Osteocyte (in vitro differentiated cells): ENCODE measurements at regions not wholly inside any gene's neighbourhood (a gene's known extent, or its start where the extent isn't known, plus 50 kb on each side); places are given as distances from the start of the nearest gene placed in this dataset.

Source experiments
- DNase-seq: peaks from one replicate; pipeline ENCODE4 v3.0.0; 2021; ENCODE audit warnings: mixed read lengths; ENCODE audit not compliant: unreplicated experiment; ENCODE audit errors: extremely low spot score
- H3K27ac Mint-ChIP-seq: one replicate; pipeline ENCODE4 v1.8.0; 2021; ENCODE audit warnings: mild to moderate bottlenecking, mixed read lengths; ENCODE audit not compliant: unreplicated experiment
- H3K27me3 Mint-ChIP-seq: one replicate; pipeline ENCODE4 v1.8.0; 2021; ENCODE audit warnings: mixed read lengths; ENCODE audit not compliant: unreplicated experiment
- H3K36me3 Mint-ChIP-seq: one replicate; pipeline ENCODE4 v1.8.0; 2021; ENCODE audit warnings: mixed read lengths; ENCODE audit not compliant: unreplicated experiment
- H3K4me1 Mint-ChIP-seq: one replicate; pipeline ENCODE4 v1.8.0; 2021; ENCODE audit warnings: mixed read lengths; ENCODE audit not compliant: unreplicated experiment
- H3K4me3 Mint-ChIP-seq: one replicate; pipeline ENCODE4 v1.8.0; 2021; ENCODE audit warnings: mild to moderate bottlenecking, moderate library complexity, mixed read lengths; ENCODE audit not compliant: unreplicated experiment
- H3K9me3 Mint-ChIP-seq: one replicate; pipeline ENCODE4 v1.8.0; 2021; ENCODE audit warnings: mixed read lengths; ENCODE audit not compliant: unreplicated experiment
- TF ChIP-seq, protein P1 (sequence below): fragments of 200-600 bp; sonication (generic); IDR thresholded peaks from 2 replicates; pipeline ENCODE4 v1.5.0; 2021; ENCODE audit warnings: antibody characterized with exemption, mild to moderate bottlenecking, moderate library complexity

- DNase-seq: no peak
Measured at GRCh38 chr9:107211284-107211923, 71.7 kb upstream of the RAD23B start.

DNA sequence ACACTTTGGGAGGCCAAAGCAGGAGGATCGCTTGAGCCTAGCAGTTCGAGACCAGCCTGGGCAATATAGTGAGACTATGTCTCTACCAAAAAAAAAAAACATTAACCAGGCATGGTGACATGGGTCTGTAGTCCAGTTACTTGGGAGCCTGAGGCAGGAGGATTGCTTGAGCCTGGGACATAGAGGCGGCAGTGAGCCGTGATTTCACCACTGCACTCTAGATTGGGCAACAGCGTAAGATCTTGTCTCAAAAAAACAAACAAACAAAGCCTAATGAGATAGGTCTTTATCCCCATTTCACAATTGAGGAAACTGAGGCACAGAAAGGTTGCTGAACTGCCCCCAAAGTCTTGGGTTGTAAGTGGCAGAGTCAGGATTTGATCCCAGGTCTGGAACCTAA, 70.5 kb upstream of the RAD23B start:
- Mint-ChIP-seq H3K9me3 (no peaks in the 10 kb centered on the region), H3K27me3 (no peaks in the 10 kb centered on the region), H3K4me1 (peaks cover 26% of the 10 kb centered on the region), H3K36me3 (no peaks in the 10 kb centered on the region), H3K4me3 (no peak overlapping the region), H3K27ac (peak overlapping the region; percentile 90)
- no peak for DNase-seq
- TF ChIP-seq, protein P1, sequence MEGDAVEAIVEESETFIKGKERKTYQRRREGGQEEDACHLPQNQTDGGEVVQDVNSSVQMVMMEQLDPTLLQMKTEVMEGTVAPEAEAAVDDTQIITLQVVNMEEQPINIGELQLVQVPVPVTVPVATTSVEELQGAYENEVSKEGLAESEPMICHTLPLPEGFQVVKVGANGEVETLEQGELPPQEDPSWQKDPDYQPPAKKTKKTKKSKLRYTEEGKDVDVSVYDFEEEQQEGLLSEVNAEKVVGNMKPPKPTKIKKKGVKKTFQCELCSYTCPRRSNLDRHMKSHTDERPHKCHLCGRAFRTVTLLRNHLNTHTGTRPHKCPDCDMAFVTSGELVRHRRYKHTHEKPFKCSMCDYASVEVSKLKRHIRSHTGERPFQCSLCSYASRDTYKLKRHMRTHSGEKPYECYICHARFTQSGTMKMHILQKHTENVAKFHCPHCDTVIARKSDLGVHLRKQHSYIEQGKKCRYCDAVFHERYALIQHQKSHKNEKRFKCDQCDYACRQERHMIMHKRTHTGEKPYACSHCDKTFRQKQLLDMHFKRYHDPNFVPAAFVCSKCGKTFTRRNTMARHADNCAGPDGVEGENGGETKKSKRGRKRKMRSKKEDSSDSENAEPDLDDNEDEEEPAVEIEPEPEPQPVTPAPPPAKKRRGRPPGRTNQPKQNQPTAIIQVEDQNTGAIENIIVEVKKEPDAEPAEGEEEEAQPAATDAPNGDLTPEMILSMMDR: no peak

More at GRCh38 chr9:107211284-107211923, 71.7 kb upstream of the RAD23B start:
- H3K4me3 Mint-ChIP-seq: no peak overlapping the region
- H3K27ac Mint-ChIP-seq: no peak overlapping the region
- TF ChIP-seq, protein P1: no peak
- peaks cover 26% of the 10 kb centered on the region for H3K4me1 Mint-ChIP-seq
- H3K36me3 Mint-ChIP-seq: no peaks in the 10 kb centered on the region
- H3K27me3 Mint-ChIP-seq: no peaks in the 10 kb centered on the region
- no peaks in the 10 kb centered on the region for H3K9me3 Mint-ChIP-seq

- Mint-ChIP-seq H3K36me3 (no peaks in the 10 kb centered on the region), H3K4me3 (no peak overlapping the region), H3K4me1 (peaks cover 26% of the 10 kb centered on the region), H3K27ac (peak overlapping the region; percentile 90), H3K27me3 (no peaks in the 10 kb centered on the region), H3K9me3 (no peaks in the 10 kb centered on the region)
- no peak for DNase-seq
- TF ChIP-seq, protein P1: no peak
Measured at GRCh38 chr9:107213080-107213479, 70.0 kb upstream of the RAD23B start.

- H3K4me3 Mint-ChIP-seq: peak overlapping the region; percentile 16
- no peaks in the 10 kb centered on the region for H3K36me3 Mint-ChIP-seq
- H3K27me3 Mint-ChIP-seq: no peaks in the 10 kb centered on the region
- TF ChIP-seq, protein P1: no peak
- DNase-seq: no peak
- H3K4me1 Mint-ChIP-seq: peaks cover 26% of the 10 kb centered on the region
- peak overlapping the region; percentile 90 for H3K27ac Mint-ChIP-seq
- no peaks in the 10 kb centered on the region for H3K9me3 Mint-ChIP-seq
Measured at GRCh38 chr9:107213561-107214028, 69.5 kb upstream of the RAD23B start.

GRCh38 chr9:107214381-107214780, 68.7 kb upstream of the RAD23B start:
- Mint-ChIP-seq H3K27ac (peak overlapping the region; percentile 70), H3K4me3 (no peak overlapping the region), H3K9me3 (no peaks in the 10 kb centered on the region), H3K36me3 (no peaks in the 10 kb centered on the region), H3K4me1 (peaks cover 26% of the 10 kb centered on the region), H3K27me3 (no peaks in the 10 kb centered on the region)
- DNase-seq: no peak
- TF ChIP-seq, protein P1: no peak
